Spleen (tissue), 11 donors: ENCODE measurements at regions not wholly inside any gene's neighbourhood (a gene's known extent, or its start where the extent isn't known, plus 50 kb on each side); places are given as distances from the start of the nearest gene placed in this dataset.

Experiments used
- DNase-seq: peaks from one replicate; pipeline ENCODE4 v3.0.0-alpha.2; 2020
- H3K27ac ChIP-seq, 8 donors: fragments of 200-600 bp; sonication (generic) in 7 of 8; 1 replicate in 4 of 8; 2 replicates in 4 of 8; pipeline versions ENCODE4 v1.5.0 to v1.8.0; 2016 to 2021; ENCODE audit warnings: inconsistent platforms in 4 of 8, mild to moderate bottlenecking in 4 of 8, moderate library complexity in 1 of 8
- H3K27me3 ChIP-seq, 7 donors: fragments of 200-600 bp; sonication (generic) in 6 of 7; replicated peaks in 1 of 7; 1 replicate in 4 of 7; 2 replicates in 3 of 7; pipeline versions ENCODE4 v1.5.0 to v1.8.0; 2016 to 2021; ENCODE audit warnings: inconsistent platforms in 3 of 7, mild to moderate bottlenecking in 1 of 7
- H3K36me3 ChIP-seq, 6 donors: fragments of 200-600 bp; sonication (generic) in 5 of 6; 1 replicate in 4 of 6; 2 replicates in 2 of 6; pipeline versions ENCODE4 v1.5.0 to v1.8.0; 2016 to 2021; ENCODE audit warnings: inconsistent platforms in 2 of 6
- H3K4me1 ChIP-seq, 6 donors: fragments of 200-600 bp; sonication (generic) in 5 of 6; 1 replicate in 3 of 6; 2 replicates in 3 of 6; pipeline versions ENCODE4 v1.5.0 to v1.8.0; 2016 to 2021; ENCODE audit warnings: inconsistent platforms in 3 of 6
- H3K4me3 ChIP-seq, 8 donors: fragments of 200-600 bp; sonication (generic) in 7 of 8; 1 replicate in 4 of 8; 2 replicates in 4 of 8; pipeline versions ENCODE4 v1.5.0 to v1.8.0; 2016 to 2021; ENCODE audit warnings: inconsistent platforms in 4 of 8, mild to moderate bottlenecking in 4 of 8, moderate library complexity in 2 of 8
- H3K9me3 ChIP-seq, 8 donors: fragments of 200-600 bp; sonication (generic) in 7 of 8; 1 replicate in 4 of 8; 2 replicates in 4 of 8; pipeline versions ENCODE4 v1.5.0 to v1.8.0; 2016 to 2021; ENCODE audit warnings: inconsistent platforms in 4 of 8
- CTCF ChIP-seq, 11 experiments: fragments of 200-600 bp in 7 of 11; fragments of 450-650 bp in 4 of 11; sonication (generic) in 4 of 11; IDR thresholded peaks in 8 of 11; conservative IDR thresholded peaks in 3 of 11; 1 replicate in 7 of 11; 2 replicates in 4 of 11; pipeline versions ENCODE4 v1.4.0 to v1.8.0; 2016 to 2021; ENCODE audit warnings: antibody characterized with exemption in 11 of 11, inconsistent platforms in 4 of 11, mild to moderate bottlenecking in 1 of 11
- POLR2A ChIP-seq, 3 donors: fragments of 450-650 bp; IDR thresholded peaks; one replicate each; pipeline ENCODE4 v1.5.1; 2017; ENCODE audit warnings: antibody characterized with exemption in 3 of 3, mild to moderate bottlenecking in 1 of 3
- POLR2AphosphoS5 ChIP-seq, 3 donors: sonication (generic); formaldehyde crosslinking; IDR thresholded peaks; one replicate each; pipeline ENCODE4 v1.5.1; 2017; ENCODE audit warnings: antibody characterized with exemption in 3 of 3
- WGBS, 5 donors: extraction: QIAGEN DNeasy Blood & Tissue Kit in 3 of 5; methylation state at CpG; one replicate each; pipeline versions ENCODE4 v1.1.5 to v1.1.7; 2013 to 2018; 5-methylcytosine and 5-hydroxymethylcytosine counted together
- intact Hi-C: fragments of 100-400 bp; cut with DNase I; formaldehyde crosslinking; loops from one replicate; pipeline ENCODE4 v1.15.0; 2023; ENCODE audit warnings: low total_unique reads
- donor health status: healthy with polysubstance abuse.
- donor health status: DM: no; HTN: no; CAD: no; lungs with moderate emphysema.
- donor health status: DM: no; HTN: no; CAD: no.
- donor health status: Bipolar disorder and iron deficiency.
- donor health status: healthy.
- donor health status: DM: no; HTN: no; CAD: no.
- donor health status: DM: yes; HTN: yes; CAD: no.

- H3K27me3 ChIP-seq: peaks cover 0 to 13% (median 0%) of the 10 kb centered on the region in 7 donors
- H3K27ac ChIP-seq: no peak overlapping the region
- TF ChIP-seq POLR2AphosphoS5 (IDR thresholded peaks at IDR 0.05) (no peak), CTCF (IDR thresholded peaks at IDR 0.05 in 8 of 11, conservative IDR thresholded peaks at IDR 0.05 in 3 of 11) (no peak), POLR2A (IDR thresholded peaks at IDR 0.05) (no peak)
- no peak overlapping the region for H3K4me3 ChIP-seq
- DNase-seq: no peak
- no peaks in the 10 kb centered on the region for H3K4me1 ChIP-seq
- peaks cover 0 to 16% (median 8%) of the 10 kb centered on the region in 8 donors for H3K9me3 ChIP-seq
- WGBS, 5 donors: 65 to 79% (median 72%) methylated on average over 7 of the region's 7 CpGs
- intact Hi-C loops: no loop called here
- no peaks in the 10 kb centered on the region for H3K36me3 ChIP-seq
Measured at GRCh38 chr12:114054982-114055381, 88.9 kb upstream of the RBM19 start.

GRCh38 chr12:114046236-114046998 lies 80.3 kb upstream of the RBM19 start:
- H3K27me3 ChIP-seq: peaks cover 0 to 31% (median 0%) of the 10 kb centered on the region in 7 donors
- H3K4me3 ChIP-seq: no peak overlapping the region
- no peak overlapping the region for H3K27ac ChIP-seq
- no peaks in the 10 kb centered on the region for H3K9me3 ChIP-seq
- TF ChIP-seq POLR2A (IDR thresholded peaks at IDR 0.05): no peak
- TF ChIP-seq CTCF (IDR thresholded peaks at IDR 0.05 in 8 of 11, conservative IDR thresholded peaks at IDR 0.05 in 3 of 11): no peak
- no peak for TF ChIP-seq POLR2AphosphoS5 (IDR thresholded peaks at IDR 0.05)
- 44 to 54% (median 50%) methylated on average over 6 of the region's 6 CpGs for WGBS, 5 donors
- DNase-seq: no peak
- no peaks in the 10 kb centered on the region for H3K36me3 ChIP-seq
- intact Hi-C loops: no loop called here
- H3K4me1 ChIP-seq: no peaks in the 10 kb centered on the region

GRCh38 chr12:114045349-114045748 lies 79.2 kb upstream of the RBM19 start:
- no peak for DNase-seq
- 54 to 64% (median 59%) methylated on average over 7 of the region's 7 CpGs for WGBS, 5 donors
- intact Hi-C loops: no loop called here

More at GRCh38 chr12:114045349-114045748, 79.2 kb upstream of the RBM19 start:
- Histone ChIP-seq H3K4me3 (no peak overlapping the region), H3K9me3 (no peaks in the 10 kb centered on the region), H3K36me3 (no peaks in the 10 kb centered on the region), H3K4me1 (no peaks in the 10 kb centered on the region), H3K27me3 (peaks cover 0 to 29% (median 0%) of the 10 kb centered on the region in 7 donors), H3K27ac (no peak overlapping the region)
- TF ChIP-seq CTCF (IDR thresholded peaks at IDR 0.05 in 8 of 11, conservative IDR thresholded peaks at IDR 0.05 in 3 of 11) (no peak), POLR2AphosphoS5 (IDR thresholded peaks at IDR 0.05) (no peak), POLR2A (IDR thresholded peaks at IDR 0.05) (no peak)
